B cell (primary cell): ENCODE measurements at regions not wholly inside any gene's neighbourhood (a gene's known extent, or its start where the extent isn't known, plus 50 kb on each side); places are given as distances from the start of the nearest gene placed in this dataset.

Experiments used
- ATAC-seq: fragments of 200-7000 bp; cut with Tn5 transposase; one replicate; pipeline ENCODE4 v1.10.0; 2021; ENCODE audit warnings: low read depth, mild to moderate bottlenecking, moderate number of reproducible peaks, moderate library complexity
- CTCF ChIA-PET: fragments of 350-600 bp; sonication (Branson Sonifier 250); formaldehyde crosslinking; loops from one replicate; lab custom pipeline; 2021; ENCODE audit warnings: antibody characterized with exemption, inconsistent platforms; lab: Charles Lee
- POLR2A ChIA-PET: fragments of 350-600 bp; sonication (Branson Sonifier 250); formaldehyde crosslinking; loops from one replicate; lab custom pipeline; 2021; ENCODE audit warnings: antibody characterized with exemption; lab: Charles Lee
- DNase-seq: peaks from one replicate; pipeline ENCODE4 v3.0.0; 2013
- H2AFZ ChIP-seq: 2 replicates; pipeline ENCODE4 v1.6.1; 2012; ENCODE audit warnings: mild to moderate bottlenecking, low read depth, low read length; ENCODE audit not compliant: insufficient read depth, poor library complexity, severe bottlenecking
- H3K27ac ChIP-seq, 2 donors: 1 replicate in 1 of 2; 2 replicates in 1 of 2; pipeline ENCODE4 v1.5.1; 2012 to 2013; ENCODE audit warnings: low read length in 2 of 2, mild to moderate bottlenecking in 2 of 2, moderate library complexity in 1 of 2
- H3K27me3 ChIP-seq, 4 experiments: fragments of 200-600 bp in 1 of 4; sonication (generic) in 1 of 4; replicated peaks in 1 of 4; 1 replicate in 2 of 4; 2 replicates in 2 of 4; pipeline versions ENCODE4 v1.6.1 to v1.7.0; 2013 to 2016; ENCODE audit warnings: low read length in 3 of 4, mild to moderate bottlenecking in 2 of 4, mixed read lengths in 1 of 4, moderate library complexity in 1 of 4; ENCODE audit not compliant: insufficient read depth in 4 of 4, control insufficient read depth in 3 of 4; ENCODE audit errors: control extremely low read depth in 1 of 4
- H3K36me3 ChIP-seq, 2 experiments: replicated peaks in 1 of 2; 1 replicate in 1 of 2; 2 replicates in 1 of 2; pipeline versions ENCODE4 v1.6.1 to v1.7.1; 2013; ENCODE audit warnings: low read length in 1 of 2; ENCODE audit not compliant: insufficient read depth in 2 of 2, control insufficient read depth in 1 of 2; ENCODE audit errors: control extremely low read depth in 1 of 2, extremely low read depth in 1 of 2
- H3K4me1 ChIP-seq, 2 donors: fragments of 200-600 bp in 1 of 2; sonication (generic) in 1 of 2; 1 replicate in 1 of 2; 2 replicates in 1 of 2; pipeline versions ENCODE4 v1.5.1 to v1.6.1; 2013 to 2017; ENCODE audit warnings: low read length in 2 of 2; ENCODE audit not compliant: control insufficient read depth in 2 of 2, insufficient read depth in 2 of 2
- H3K4me2 ChIP-seq: replicated peaks from 2 replicates; pipeline ENCODE3; 2012; ENCODE audit warnings: mild to moderate bottlenecking, low read depth, low read length; ENCODE audit not compliant: poor library complexity, severe bottlenecking
- H3K4me3 ChIP-seq, 5 experiments: fragments of 200-600 bp in 1 of 5; sonication (generic) in 1 of 5; 1 replicate in 3 of 5; 2 replicates in 2 of 5; pipeline versions ENCODE4 v1.5.1 to v1.7.0; 2011 to 2016; ENCODE audit warnings: low read length in 4 of 5, mild to moderate bottlenecking in 4 of 5, low read depth in 2 of 5, control low read depth in 1 of 5, moderate library complexity in 1 of 5; ENCODE audit not compliant: insufficient read depth in 1 of 5; ENCODE audit errors: control extremely low read depth in 1 of 5, extremely low read depth in 1 of 5
- H3K79me2 ChIP-seq: fragments of 200-600 bp; sonication (generic); one replicate; pipeline ENCODE4 v1.6.0; 2016; ENCODE audit warnings: low read length; ENCODE audit not compliant: control insufficient read depth, insufficient read depth
- H3K9ac ChIP-seq: fragments of 200-600 bp; sonication (generic); 2 replicates; pipeline ENCODE4 v1.6.1; 2017; ENCODE audit warnings: mild to moderate bottlenecking, low read length, moderate library complexity
- H3K9me3 ChIP-seq, 3 donors: one replicate each; pipeline versions ENCODE4 v1.6.1 to v1.7.1; 2013; ENCODE audit warnings: low read length in 2 of 3; ENCODE audit not compliant: control insufficient read depth in 2 of 3, insufficient read depth in 1 of 3; ENCODE audit errors: control extremely low read depth in 1 of 3
- H4K20me1 ChIP-seq: 2 replicates; pipeline ENCODE4 v1.6.0; 2012; ENCODE audit warnings: mild to moderate bottlenecking, low read length; ENCODE audit not compliant: insufficient read depth, control insufficient read depth, poor library complexity, severe bottlenecking
- H3K27ac Mint-ChIP-seq: one replicate; pipeline ENCODE4 v1.8.0; 2021; ENCODE audit warnings: mixed read lengths
- H3K27me3 Mint-ChIP-seq: one replicate; pipeline ENCODE4 v1.8.0; 2021; ENCODE audit warnings: mixed read lengths
- H3K4me1 Mint-ChIP-seq: one replicate; pipeline ENCODE4 v1.8.0; 2021; ENCODE audit warnings: mixed read lengths
- H3K4me3 Mint-ChIP-seq: one replicate; pipeline ENCODE4 v1.8.0; 2021; ENCODE audit warnings: mixed read lengths
- H3K9me3 Mint-ChIP-seq: one replicate; pipeline ENCODE4 v1.8.0; 2022; ENCODE audit warnings: mixed read lengths; ENCODE audit not compliant: insufficient read depth
- CTCF ChIP-seq: fragments of 200-600 bp; IDR thresholded peaks from one replicate; pipeline ENCODE4 v1.8.0; 2022; ENCODE audit warnings: antibody characterized with exemption, mild to moderate bottlenecking
- EZH2 ChIP-seq: IDR thresholded peaks from 2 replicates; pipeline ENCODE4 v1.6.1; 2012; ENCODE audit warnings: borderline replicate concordance, low read depth, mild to moderate bottlenecking, moderate library complexity, low read length; ENCODE audit not compliant: insufficient read depth, poor library complexity, severe bottlenecking
- WGBS: methylation state at CpG from one replicate; pipeline ENCODE4 v1.1.5; 2013; ENCODE audit warnings: missing lambda C conversion rate; ENCODE audit not compliant: insufficient coverage; 5-methylcytosine and 5-hydroxymethylcytosine counted together
- intact Hi-C: fragments of 100-400 bp; cut with micrococcal nuclease; formaldehyde crosslinking; loops from one replicate; pipeline ENCODE4 v1.10.0; 2022

GRCh38 chr7:31440511-31440910 is 73.4 kb upstream of the ITPRID1 start:
- ChIA-PET CTCF (interaction anchor here (1.5 kb wide), 1 partner anchor 17 kb away, joined by 3 read pairs; no protein-coding TSS in a partner anchor), POLR2A (no interaction called here)
- H3K4me3 Mint-ChIP-seq = no peak overlapping the region
- H3K27ac Mint-ChIP-seq = no peak overlapping the region
- Histone ChIP-seq H3K9me3 (no peaks in the 10 kb centered on the region), H3K4me3 (no peak overlapping the region), H3K4me2 (no peak overlapping the region), H3K27ac (no peak overlapping the region), H3K4me1 (no peaks in the 10 kb centered on the region), H3K36me3 (no peaks in the 10 kb centered on the region), H4K20me1 (no peaks in the 10 kb centered on the region), H3K27me3 (no peaks in the 10 kb centered on the region), H3K79me2 (no peaks in the 10 kb centered on the region), H2AFZ (no peak overlapping the region), H3K9ac (no peak overlapping the region)
- intact Hi-C loops = no loop called here
- H3K27me3 Mint-ChIP-seq = peaks cover 12% of the 10 kb centered on the region
- WGBS = no CpG with 5 or more reads among the region's 3 CpGs
- DNase-seq (no peak), ATAC-seq (no peak)
- H3K4me1 Mint-ChIP-seq = no peaks in the 10 kb centered on the region
- TF ChIP-seq EZH2 (no peak), CTCF (no peak)
- H3K9me3 Mint-ChIP-seq = no peaks in the 10 kb centered on the region

GRCh38 chr7:31442626-31443025 is 71.3 kb upstream of the ITPRID1 start:
- Histone ChIP-seq H3K27me3 (no peaks in the 10 kb centered on the region), H3K27ac (no peak overlapping the region), H3K4me3 (no peak overlapping the region), H3K36me3 (no peaks in the 10 kb centered on the region), H3K4me1 (no peaks in the 10 kb centered on the region), H3K79me2 (no peaks in the 10 kb centered on the region), H3K9ac (no peak overlapping the region), H4K20me1 (no peaks in the 10 kb centered on the region), H3K4me2 (no peak overlapping the region), H3K9me3 (no peaks in the 10 kb centered on the region), H2AFZ (no peak overlapping the region)
- ChIA-PET POLR2A (no interaction called here), CTCF (interaction anchor here (0.7 to 2.7 kb wide), 12 partner anchors 10 to 905 kb away, joined by 3 to 11 read pairs (median 4); no protein-coding TSS in a partner anchor)
- H3K27me3 Mint-ChIP-seq = peaks cover 3% of the 10 kb centered on the region
- H3K4me1 Mint-ChIP-seq = no peaks in the 10 kb centered on the region
- no peak overlapping the region for H3K4me3 Mint-ChIP-seq
- DNase-seq (no peak), ATAC-seq (no peak)
- H3K27ac Mint-ChIP-seq = no peak overlapping the region
- WGBS = no CpG with 5 or more reads among the region's 4 CpGs
- H3K9me3 Mint-ChIP-seq = no peaks in the 10 kb centered on the region
- no peak for TF ChIP-seq EZH2
- intact Hi-C loops = no loop called here
